Hippocampal formation (tissue), 2 donors: ENCODE measurements at regions not wholly inside any gene's neighbourhood (a gene's known extent, or its start where the extent isn't known, plus 50 kb on each side); places are given as distances from the start of the nearest gene placed in this dataset.
A peak's percentile ranks its signal among the peaks of the same experiment; 100 is the strongest.

Experiments used
- DNase-seq, 2 donors: peaks; one replicate each; lab custom pipeline; 2025; lab: John Stamatoyannopoulos, UW

GRCh38 chr2:13015532-13016320, 299.0 kb downstream of the TRIB2 start:
- no peak for DNase-seq

GRCh38 chr2:13018490-13018889, 301.8 kb downstream of the TRIB2 start:
- DNase-seq: no peak

- DNase-seq: no peak
Observed at GRCh38 chr2:13019781-13020180, 303.0 kb downstream of the TRIB2 start.

GRCh38 chr2:13020469-13020868, 303.7 kb downstream of the TRIB2 start:
- DNase-seq: no peak

DNA sequence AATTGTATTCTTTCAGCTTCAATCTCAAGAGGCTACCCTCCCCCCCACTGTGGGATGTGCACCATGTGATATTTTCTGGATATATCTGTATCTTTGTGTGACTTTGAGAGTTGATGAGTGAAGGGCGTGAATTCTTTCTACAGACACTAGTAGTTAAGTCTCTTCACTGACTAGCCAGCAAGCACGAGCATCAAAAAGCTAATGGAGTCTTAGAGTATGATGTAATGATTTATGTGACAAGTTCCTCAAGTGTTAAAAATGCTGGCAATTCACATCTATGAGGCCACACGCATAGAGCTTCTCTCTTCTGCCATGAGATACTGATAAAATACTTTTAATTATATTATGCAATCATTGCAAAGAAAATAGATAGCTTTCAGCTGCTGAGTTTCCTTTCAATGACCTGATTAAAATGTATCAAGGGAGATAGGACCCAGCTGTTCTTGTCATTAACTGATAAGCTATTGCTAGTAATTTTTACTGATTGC, 304.8 kb downstream of the TRIB2 start:
- no peak for DNase-seq

- no peak for DNase-seq
Observed at GRCh38 chr2:13030606-13031005, 313.9 kb downstream of the TRIB2 start.

GRCh38 chr2:13034861-13035260, 318.1 kb downstream of the TRIB2 start:
- DNase-seq: no peak

GRCh38 chr2:13035866-13036265, 319.1 kb downstream of the TRIB2 start:
- no peak for DNase-seq

GRCh38 chr2:13040043-13040442, 323.3 kb downstream of the TRIB2 start:
- DNase-seq: no peak

GRCh38 chr2:13046557-13047165, 329.9 kb downstream of the TRIB2 start:
- DNase-seq: peak in 1 of 2 donors; percentile 2

DNA sequence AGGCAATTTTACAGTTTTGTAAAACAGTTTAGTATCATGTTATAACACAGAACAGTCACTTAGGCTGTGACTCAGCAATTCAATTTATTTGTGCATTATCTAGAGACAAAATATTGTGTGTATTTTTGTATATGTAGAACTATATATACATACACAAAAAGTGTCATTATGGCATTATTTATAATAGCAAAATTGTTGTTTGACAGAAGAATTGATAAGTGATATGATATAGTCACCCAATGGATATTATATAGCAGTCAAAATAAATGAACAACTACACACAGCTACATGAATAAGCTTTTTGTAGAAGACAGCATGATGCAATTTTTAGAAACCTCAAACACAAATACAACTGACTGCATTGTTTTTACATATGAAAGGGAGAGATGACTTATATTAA, 334.0 kb downstream of the TRIB2 start:
- no peak for DNase-seq

DNA sequence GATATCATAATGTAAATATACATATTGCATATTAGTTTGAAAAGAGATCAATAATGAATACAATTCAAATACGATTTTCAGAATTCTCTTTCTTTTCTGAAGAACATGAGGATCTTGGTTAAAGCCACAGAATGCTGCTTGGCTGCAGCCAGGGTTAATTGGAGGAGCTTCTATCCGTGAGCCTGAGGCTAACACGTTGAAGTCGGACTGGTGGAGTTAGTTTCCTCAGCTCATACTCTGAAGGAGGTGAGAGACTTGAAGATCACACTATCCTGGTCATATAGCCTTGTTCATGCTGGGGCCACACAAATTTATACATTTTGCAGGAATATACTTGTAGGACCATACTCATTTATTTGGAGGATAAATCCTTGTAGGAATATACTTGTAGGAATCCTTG, 335.8 kb downstream of the TRIB2 start:
- no peak for DNase-seq

DNA sequence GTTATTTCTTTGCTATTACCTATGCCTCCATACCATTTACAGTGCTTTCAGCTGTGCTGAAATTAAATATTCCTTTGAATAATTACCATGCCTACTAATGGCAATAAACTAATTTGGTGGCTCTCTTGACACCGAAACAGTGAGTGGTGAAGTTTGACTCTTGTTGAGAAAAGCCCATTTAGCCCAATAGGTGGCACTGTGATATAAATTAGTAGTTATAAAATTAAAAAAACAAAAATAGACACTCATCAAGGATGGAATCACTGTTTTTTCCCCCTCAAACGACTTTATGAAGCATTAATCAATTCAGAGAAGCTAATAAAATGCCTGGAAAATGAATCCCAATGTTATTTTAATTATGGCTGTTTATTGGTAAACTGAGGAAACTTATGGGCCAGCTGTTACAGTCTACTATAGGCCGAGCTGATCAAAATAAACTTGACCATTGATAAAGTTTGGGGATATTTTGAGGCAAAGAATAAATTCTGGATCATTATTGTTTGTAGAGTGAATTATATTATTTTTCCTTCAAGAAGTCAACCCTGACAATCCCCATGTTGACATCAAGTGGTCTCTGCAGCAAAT, 339.6 kb downstream of the TRIB2 start:
- peak in 1 of 2 donors; percentile 13 for DNase-seq

DNA sequence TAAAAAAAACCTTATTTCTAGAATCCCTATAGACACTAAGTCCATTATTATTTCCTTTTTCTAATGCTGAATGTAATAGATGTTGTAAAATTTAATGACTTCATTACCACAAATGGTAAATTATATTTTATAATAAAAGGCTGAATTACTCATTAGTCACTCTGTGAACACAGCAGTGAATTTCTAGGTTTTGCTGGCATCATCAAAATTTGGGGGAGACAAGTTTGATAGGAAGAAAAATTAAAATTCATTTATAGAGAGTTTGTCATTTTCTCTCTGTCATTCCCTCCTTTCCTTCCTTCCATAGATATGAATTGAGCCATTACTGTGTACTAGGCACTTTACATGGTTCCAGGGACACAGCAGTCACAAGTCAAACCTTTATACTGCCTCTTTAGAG, 340.9 kb downstream of the TRIB2 start:
- no peak for DNase-seq

DNA sequence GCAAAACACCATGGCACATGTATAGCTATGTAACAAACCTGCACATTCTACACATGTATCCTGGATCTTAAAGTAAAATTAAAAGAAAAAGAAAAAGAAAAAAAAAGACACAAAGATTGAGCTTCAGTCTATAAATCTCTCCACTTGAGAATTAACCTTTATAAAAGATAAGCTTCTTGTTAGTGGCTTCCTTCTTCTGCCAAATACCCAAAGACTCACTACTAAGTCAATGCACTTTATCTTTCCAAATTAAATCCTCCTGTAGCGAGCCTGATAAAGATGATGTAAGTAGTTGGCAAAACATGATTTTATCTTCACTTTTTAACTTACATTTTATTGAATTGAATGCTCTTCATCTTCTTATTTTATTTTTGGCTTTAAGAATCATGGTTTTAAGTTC, 349.9 kb downstream of the TRIB2 start:
- DNase-seq: no peak

- DNase-seq: no peak
Observed at GRCh38 chr2:13067508-13067907, 350.8 kb downstream of the TRIB2 start.

DNA sequence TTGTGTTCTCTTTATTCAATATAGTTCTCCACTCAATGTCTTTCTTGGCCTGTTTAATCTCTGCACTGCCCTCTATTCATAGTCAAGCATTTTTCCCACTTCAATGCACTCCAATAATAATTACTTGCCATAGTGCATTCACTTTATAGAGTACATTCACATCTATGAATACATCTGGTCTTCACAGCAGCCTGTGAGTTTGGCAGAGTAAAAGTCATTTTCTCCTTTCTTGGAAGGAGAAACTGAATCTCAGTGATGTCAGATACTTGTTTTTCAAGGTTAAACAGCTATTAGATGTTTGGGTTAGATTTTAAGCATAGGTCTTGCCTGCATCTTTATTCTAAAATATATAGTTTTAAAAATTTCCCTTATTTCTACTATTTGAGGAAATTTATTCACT, 373.2 kb downstream of the TRIB2 start:
- DNase-seq: no peak

DNA sequence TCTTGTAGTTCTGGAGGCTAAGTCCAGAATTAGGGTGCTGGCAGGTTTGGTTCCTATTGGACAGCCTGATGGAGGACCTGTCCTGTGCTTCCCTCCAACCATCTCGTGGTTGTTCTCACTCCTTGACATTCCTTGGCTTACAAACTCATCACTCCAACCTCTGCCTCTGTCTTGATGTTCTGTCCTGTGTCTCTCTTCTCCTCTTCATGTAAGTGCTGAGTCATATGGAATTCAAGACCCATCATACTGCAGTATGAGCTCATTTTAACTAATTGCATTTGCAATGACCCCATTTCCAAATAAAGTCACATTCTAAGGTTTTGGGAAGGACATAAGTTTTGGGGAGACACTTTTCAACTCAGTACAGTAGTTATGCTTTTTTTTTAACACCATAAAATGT, 374.7 kb downstream of the TRIB2 start:
- no peak for DNase-seq

DNA sequence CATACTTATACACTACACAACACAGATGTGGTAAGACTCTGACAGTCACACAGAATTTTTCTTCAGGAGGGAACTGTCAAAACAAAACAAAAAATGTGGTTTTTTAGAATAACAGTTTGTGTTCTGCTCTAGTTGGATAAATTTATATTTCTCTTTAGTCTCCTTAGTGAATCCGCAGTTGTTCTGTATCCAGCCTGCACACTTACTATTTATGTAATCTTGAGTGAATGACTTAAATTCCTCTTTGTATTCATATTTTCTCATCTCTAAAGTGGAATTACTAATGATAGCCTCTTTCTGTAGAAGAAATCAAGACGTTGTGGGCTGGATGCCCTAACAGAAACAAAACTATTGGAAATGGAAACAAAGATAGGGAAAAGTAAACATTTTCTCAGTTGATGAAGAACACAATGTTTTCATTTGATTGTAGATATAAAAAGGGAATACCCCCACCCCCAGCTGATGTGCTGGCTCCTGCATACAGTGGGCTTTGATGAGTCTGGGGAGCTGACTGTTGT, 375.2 kb downstream of the TRIB2 start:
- DNase-seq: no peak

DNA sequence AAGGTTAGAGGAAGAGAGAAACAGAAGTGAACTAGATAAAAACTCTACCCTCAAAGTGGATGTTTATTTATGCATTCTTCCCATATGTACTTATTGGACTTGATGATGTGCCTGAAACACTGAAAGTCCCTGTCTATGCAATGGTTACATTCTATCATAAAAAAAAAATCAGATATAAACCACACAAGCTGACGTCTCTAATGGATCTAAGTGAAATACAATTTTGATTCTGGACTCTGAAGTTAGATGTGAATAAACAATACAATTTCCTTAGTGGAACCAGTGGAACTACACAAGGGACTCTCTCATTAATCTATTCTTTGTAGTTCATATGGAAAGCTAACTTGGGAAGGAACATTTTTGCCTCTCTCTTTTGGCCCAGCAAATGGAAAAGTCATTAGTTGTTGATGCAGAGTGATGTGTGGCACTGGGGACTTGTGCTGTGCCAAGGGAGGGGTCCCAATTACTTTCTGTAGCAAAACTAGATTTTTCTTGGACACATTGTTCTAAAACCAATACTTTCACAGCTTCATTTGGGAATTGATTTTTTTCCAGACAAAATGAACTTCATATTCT, 376.8 kb downstream of the TRIB2 start:
- no peak for DNase-seq

DNA sequence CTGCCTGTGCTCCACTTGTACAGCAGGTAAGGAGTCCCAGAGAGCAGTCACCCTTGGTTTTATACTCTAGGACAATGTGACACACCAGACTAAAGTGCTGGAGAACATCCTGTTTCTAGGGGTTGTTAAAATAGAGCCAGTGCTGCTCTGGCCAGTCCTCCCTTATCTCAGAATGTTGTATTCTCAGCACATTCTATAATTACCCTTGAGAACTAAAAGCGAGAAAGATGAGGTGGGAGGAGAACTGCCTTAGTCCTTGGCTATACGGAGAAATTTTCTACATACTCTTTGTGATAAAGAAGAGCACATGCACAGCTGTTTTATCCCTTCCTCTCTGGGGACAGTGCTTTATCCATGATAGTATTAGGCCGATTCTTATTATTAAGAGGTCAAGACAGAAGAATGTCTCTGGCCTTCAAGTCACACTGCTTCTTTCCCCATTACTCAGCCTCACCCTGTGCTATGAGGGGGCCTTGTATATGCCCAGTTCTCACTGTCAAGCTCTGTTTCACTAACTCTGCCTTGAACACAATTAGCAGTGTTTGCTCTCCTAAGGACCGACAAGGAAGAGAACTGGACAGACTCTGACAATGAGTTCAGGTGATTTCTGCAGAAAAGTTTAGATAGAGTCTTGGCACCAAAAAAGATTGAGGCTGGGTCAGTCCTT, 385.8 kb downstream of the TRIB2 start:
- no peak for DNase-seq

GRCh38 chr2:13103151-13103550, 386.4 kb downstream of the TRIB2 start:
- no peak for DNase-seq
